GM12864 (cell line): ENCODE measurements at regions not wholly inside any gene's neighbourhood (a gene's known extent, or its start where the extent isn't known, plus 50 kb on each side); places are given as distances from the start of the nearest gene placed in this dataset.

Experiments used
- DNase-seq: peaks from one replicate; pipeline ENCODE4 v3.0.0-alpha.2; 2011; ENCODE audit warnings: low read depth
- H3K4me3 ChIP-seq: 2 replicates; pipeline ENCODE4 v1.5.1; 2011; ENCODE audit warnings: mild to moderate bottlenecking, low read depth, low read length, control low read depth
- TF ChIP-seq, protein P1 (sequence below): IDR thresholded peaks from 2 replicates; pipeline ENCODE4 v1.5.1; 2011; ENCODE audit warnings: low read depth, mild to moderate bottlenecking, moderate library complexity, low read length, control low read depth, inconsistent platforms; ENCODE audit errors: missing control alignments

DNA sequence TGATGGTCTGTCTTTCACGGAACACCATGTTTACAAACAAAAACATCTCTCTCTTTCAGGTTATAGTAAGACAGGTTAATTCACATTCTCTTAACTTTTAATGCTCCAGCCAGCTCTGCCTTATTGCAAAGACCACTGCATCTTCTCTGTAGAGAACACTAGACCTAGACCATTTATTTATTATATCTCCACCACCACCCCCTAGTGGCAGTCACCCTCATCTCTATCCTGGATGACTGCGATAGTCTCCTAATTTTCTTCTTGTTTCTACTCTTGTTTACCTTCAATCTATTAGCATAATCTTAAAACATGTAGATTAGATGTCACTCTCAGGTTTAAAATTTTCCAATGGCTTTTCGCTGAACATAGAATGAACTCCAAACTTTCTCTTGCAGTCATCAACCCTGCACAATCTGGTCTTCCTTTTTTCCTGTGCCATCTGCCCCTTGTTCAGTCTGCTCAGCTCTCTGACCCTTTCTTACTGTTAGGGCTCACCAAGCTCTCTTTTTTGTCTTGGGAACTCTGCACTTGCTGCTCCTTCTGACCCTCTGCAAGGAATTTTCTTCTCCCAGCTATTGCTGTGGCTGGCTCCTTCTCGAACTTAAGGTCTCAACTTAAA, 155.6 kb downstream of the SQOR start:
- DNase-seq: no peak
- TF ChIP-seq, protein P1, sequence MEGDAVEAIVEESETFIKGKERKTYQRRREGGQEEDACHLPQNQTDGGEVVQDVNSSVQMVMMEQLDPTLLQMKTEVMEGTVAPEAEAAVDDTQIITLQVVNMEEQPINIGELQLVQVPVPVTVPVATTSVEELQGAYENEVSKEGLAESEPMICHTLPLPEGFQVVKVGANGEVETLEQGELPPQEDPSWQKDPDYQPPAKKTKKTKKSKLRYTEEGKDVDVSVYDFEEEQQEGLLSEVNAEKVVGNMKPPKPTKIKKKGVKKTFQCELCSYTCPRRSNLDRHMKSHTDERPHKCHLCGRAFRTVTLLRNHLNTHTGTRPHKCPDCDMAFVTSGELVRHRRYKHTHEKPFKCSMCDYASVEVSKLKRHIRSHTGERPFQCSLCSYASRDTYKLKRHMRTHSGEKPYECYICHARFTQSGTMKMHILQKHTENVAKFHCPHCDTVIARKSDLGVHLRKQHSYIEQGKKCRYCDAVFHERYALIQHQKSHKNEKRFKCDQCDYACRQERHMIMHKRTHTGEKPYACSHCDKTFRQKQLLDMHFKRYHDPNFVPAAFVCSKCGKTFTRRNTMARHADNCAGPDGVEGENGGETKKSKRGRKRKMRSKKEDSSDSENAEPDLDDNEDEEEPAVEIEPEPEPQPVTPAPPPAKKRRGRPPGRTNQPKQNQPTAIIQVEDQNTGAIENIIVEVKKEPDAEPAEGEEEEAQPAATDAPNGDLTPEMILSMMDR: peak; percentile 59
- H3K4me3 ChIP-seq: no peak overlapping the region

DNA sequence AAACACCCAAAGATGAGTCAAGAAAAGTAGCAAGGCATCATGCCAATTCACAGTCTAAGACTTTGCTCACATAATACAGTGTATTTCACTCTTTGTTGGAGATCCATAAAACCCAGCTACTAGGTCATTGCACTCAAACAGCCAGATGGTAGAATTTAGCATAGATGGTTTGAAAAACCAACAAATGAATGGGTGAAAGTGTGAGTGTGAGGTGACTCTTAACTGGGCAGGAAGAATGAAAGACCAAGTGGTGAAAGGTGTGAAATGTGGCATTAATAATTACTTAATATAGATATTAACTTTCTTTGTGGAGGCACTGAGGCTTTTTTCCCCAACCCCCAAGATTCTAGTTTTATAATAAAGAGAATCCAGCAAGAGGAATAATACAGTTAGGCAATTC, 159.5 kb downstream of the SQOR start:
- no peak for DNase-seq
- TF ChIP-seq, protein P1: no peak
- H3K4me3 ChIP-seq: no peak overlapping the region

DNA sequence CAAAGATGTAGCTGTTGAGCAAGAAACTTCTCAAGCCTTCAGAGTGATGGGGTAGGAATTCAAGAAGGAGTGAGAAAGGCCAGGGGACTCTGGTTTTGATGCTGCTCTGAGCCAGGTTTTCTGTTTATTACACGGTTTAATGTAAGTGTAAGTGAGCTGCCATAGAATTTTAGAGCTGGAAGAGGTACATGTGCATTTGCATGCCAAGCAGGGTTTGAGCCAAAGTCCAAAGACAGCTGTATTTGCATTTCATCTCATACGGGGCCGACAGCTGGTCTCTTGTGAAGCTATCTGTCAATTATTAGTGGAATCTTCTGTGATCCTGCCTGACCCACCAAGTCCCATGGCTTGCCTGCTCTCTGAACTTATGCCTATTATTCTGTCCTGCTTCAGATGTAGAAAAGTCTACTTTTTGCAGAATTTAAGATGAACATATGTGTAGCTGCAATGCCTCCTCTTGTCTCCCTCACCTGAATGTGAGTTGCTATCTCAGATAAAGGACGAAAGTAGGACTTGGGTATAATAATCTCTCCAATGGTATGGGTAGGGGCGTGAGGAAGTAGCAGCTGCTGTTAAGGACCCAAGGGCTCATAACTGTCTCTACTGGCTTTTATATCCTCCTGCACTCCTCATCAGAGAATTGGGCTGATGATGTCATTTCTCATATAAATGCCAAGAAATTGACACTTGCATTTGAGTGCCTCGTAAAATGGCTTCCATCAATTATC, 160.0 kb downstream of the SQOR start:
- H3K4me3 ChIP-seq: no peak overlapping the region
- DNase-seq: no peak
- TF ChIP-seq, protein P1: no peak

DNA sequence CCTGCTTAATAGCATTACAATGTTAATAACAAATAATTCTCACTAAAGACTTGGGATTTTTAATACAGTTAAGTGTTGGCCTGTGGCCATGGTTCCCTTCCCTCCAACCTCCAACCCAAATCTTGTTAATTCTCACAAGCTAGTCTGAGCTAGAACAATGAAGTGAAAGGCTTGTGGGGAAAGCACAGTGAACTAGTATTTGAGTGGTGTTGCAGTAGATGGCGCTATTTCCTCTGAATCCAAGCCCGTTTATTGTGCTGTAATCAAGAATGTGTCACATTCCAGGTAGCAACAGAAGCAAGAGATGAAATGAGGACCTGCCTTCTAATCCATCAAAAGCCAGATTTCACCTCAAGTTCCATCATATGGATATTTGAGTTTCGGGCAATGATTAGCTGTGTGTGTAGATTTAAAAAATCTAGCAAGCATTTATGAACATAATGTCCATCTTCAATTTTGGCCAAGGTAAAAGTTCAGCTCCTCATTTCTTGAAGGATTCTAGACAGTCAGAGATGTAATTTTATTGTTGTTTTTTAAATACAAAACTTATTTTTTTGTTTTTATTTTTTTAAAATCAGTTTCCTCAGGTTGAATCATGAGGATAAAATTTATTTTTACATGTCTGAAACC, 160.7 kb downstream of the SQOR start:
- TF ChIP-seq, protein P1: peak; percentile 56
- peak; percentile 10 for DNase-seq
- no peak overlapping the region for H3K4me3 ChIP-seq

DNA sequence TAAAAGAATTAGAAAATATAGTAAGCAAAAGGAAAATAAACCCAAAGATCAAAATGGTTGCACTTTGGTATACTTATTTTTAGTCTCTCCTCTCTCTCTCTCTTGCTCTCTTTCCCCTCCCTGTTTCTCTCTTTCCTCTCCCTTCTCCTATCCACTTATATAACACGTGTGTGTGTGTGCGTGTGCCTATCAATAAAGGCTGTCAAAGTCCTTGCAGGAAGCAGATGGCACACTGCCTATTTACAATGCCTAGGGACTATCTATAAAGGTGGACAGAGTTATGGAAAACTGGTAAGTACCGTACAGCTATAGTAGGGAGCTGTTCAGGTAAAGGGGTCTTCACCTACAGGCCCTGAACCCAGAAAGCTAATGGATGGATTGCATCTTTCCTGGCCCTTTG, 161.6 kb downstream of the SQOR start:
- H3K4me3 ChIP-seq: no peak overlapping the region
- TF ChIP-seq, protein P1: no peak
- DNase-seq: no peak

DNA sequence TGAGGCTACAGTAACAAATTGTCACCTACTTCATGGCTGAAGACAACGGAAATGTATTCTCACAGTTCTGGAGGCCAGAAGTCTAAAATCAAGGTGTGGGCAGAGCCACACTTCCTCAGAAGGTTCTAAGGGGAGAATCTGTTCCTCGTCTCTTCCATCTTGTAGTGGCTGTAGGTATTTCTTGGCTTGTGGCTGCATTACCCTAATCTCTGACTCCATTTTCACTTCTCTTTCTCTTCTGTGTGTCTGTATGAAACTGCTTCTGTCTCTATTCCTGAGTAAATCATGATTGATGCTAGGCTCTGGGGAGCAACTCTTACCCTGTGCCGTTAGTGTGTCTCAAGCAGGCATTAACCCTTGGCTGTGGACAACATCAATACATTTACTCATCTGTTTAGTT, 164.7 kb downstream of the SQOR start:
- no peak for DNase-seq
- TF ChIP-seq, protein P1: no peak
- H3K4me3 ChIP-seq: no peak overlapping the region
